Stimulated activated CD8-positive, alpha-beta memory T cell treated with anti-CD3 and anti-CD28 coated beads, Interleukin-12 subunit alpha, Interleukin-12 subunit beta, amount 100 ng/mL, for 4 hours (primary cell): ENCODE measurements at regions not wholly inside any gene's neighbourhood (a gene's known extent, or its start where the extent isn't known, plus 50 kb on each side); places are given as distances from the start of the nearest gene placed in this dataset.

Source experiments
- DNase-seq: peaks from one replicate; pipeline ENCODE4 v3.0.0-alpha.2; 2020; ENCODE audit warnings: low read depth

- DNase-seq: no peak
These were observed 156.6 kb downstream of the TLR4 start for GRCh38 chr9:117860849-117861248.

DNA sequence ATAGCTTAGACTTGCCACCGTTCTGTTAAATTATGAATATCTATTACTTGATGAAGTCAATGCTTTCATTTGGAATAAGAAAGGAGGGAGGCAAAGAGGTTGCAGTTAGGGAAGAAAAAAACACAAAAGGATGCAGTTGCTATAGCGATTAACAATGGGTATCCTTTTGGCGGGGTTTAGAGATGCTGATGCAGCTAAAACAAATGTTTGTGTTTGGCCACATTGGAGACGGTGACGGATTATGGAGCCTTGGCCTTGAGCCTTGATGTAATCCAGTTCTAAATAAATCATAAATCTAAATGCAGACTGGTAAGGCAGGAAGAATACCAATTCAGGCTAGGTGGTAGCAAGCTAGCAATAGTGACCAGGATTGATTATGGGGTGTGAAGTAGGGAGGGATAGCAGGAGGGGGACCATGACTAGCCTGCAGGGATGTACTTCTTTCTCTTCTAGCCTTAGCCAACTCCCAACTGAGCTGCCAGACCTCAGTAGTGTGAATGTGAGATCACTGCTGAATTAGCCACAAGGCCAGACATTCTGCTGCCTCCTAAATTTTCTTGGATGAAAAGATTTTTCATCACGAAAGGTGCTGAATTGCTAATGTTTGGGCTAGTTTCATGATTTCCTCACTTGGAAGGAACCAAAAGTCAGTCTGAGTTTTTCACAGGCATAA, 160.3 kb downstream of the TLR4 start:
- no peak for DNase-seq

- no peak for DNase-seq
These were observed 164.4 kb downstream of the TLR4 start for GRCh38 chr9:117868594-117868993.

DNA sequence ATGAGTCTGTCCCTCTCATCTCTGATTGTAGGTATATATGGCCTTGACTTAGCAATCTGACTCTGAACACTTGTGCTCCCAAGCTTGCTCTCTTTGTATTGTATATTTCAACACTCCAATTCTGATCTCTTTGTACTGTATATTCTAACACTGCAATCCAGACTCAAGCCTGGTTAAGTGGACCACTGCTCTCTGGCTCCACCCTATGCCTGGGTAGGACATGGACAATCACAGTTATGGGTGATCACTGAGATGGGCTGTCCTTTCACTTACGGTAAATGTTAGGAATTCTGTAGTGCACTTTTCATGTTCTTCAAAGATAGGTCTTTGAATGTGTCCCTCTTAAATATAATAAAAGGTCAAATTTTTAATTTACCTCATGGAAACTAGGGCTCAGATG, 165.1 kb downstream of the TLR4 start:
- no peak for DNase-seq

- no peak for DNase-seq
These were observed 165.5 kb downstream of the TLR4 start for GRCh38 chr9:117869712-117870111.

- no peak for DNase-seq
These were observed 169.5 kb downstream of the TLR4 start for GRCh38 chr9:117873664-117874063.

- DNase-seq: no peak
These were observed 171.7 kb downstream of the TLR4 start for GRCh38 chr9:117875886-117876285.

- no peak for DNase-seq
These were observed 178.0 kb downstream of the TLR4 start for GRCh38 chr9:117882171-117882570.

DNA sequence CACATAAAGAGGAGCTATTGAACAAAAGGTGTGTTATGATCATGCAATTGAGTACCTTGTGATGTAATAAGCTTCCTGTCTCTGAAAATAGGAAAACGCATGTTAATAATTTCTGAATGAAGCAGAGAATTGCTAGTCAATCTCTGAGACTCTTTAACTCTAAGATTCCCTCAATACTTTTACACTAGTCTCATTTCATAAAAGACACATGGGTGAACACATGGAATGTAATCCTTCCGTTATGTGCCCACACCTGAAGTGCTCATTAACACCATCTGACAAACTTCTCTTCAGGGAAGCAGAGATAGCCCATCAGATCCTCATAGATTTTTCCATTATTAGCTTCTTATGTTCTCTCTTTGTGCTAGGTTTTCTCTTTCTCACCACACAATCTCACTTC, 182.4 kb downstream of the TLR4 start:
- DNase-seq: no peak

DNA sequence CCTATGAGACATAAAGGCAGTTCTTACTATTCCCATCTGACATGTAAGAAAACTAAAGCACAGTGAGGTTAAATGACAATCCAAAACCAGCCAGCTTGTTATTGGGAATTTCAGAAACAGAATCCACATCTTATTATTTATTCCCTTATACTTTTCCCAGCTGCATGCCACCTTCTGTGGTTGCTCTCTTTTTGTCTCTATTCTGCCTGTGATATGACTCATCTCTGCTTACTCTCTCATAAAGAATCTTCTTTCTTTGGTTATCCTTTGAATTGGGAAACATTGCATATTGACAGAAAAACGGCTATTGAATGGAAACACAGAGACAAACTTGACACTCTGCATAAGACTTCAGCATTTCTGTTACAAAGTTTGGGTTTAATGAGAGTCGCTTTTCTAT, 183.2 kb downstream of the TLR4 start:
- DNase-seq: no peak

- no peak for DNase-seq
These were observed 183.7 kb downstream of the TLR4 start for GRCh38 chr9:117887941-117888340.

GRCh38 chr9:117903453-117903852, 199.2 kb downstream of the TLR4 start:
- DNase-seq: no peak

GRCh38 chr9:117906763-117907162, 202.6 kb downstream of the TLR4 start:
- DNase-seq: no peak

DNA sequence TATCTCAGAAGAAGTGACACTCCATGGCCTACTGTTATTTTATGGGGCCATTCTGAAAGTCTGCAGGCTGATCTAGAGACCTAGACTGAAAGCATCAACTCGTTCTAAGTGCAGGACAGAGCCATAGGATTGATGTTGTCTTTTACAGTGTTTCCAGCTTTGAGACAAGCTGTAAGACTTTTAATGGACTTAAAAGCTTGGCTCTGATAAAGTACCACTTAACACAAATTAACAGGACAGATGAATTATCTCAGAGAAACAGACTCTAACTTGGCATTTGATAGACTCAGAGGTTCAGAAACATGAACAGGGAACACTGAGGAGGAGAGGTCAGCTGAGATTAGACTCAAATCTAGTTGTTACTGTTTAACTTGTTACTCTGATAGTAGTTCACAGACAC, 203.2 kb downstream of the TLR4 start:
- DNase-seq: no peak

DNA sequence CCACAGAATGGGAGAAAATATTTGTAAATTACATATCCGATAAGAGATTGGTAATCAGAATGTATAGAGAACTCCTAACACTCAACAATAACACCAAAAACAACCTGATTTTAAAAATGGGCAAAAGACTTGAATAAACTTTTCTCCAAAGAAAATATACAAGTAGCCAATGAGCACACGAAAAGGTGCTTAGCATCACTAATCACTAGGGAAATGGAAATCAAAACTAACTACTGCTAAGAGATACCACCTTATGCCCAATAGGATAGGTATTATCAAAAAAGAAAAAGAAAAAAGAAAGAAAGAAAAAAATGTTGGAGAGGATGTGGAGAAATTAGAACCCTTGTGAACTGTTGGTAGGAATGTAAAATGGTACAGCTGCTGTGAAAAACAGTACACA, 212.1 kb downstream of the TLR4 start:
- no peak for DNase-seq

GRCh38 chr9:117917873-117918272, 213.7 kb downstream of the TLR4 start:
- DNase-seq: no peak

DNA sequence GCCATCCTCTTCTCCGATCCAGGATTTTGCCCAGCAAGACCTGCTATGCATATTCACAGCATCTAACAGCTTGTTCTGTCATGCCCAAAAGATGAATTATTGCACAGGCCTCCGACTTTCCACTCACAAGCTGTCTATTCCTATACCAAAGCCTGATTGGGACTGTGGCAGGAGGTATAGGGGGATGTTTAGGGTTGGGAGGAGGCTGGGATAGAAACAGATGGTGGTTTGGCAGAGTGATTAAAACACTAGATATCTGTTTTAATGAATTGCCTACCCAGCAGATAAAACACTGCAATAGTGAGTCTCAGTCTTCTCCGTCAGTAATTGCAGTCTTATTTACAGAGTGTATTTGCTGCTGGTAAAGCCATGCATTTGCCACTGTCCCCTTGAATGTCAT, 215.3 kb downstream of the TLR4 start:
- DNase-seq: no peak

DNA sequence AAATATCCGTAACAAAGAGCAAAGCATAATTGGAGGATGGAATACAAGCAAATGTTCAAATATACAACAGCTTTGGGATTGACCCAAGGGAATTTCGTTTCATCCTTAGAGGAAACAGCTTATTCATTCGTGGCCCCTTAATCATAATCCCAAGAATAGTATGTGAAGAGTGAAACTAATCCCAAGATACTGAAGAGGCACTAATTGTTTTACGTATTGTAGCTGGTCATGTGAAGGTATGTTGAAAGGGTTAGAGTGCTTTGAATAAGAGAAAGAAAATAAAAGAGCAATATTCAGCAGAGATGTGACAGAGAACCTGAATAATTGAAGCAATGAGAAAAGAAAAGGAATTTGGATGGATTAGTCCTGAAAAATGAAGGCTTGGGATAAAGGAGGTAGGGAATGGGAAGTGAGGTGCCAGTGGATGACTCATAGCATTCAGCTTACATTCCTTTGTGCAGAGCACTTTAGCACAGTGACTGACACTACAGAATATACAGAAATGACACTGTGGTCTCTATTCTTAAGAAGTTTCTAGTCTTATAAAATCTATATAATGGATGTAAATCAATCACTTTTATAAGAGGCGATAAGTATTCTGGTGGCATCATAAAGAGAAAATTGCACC, 221.9 kb downstream of the TLR4 start:
- no peak for DNase-seq

DNA sequence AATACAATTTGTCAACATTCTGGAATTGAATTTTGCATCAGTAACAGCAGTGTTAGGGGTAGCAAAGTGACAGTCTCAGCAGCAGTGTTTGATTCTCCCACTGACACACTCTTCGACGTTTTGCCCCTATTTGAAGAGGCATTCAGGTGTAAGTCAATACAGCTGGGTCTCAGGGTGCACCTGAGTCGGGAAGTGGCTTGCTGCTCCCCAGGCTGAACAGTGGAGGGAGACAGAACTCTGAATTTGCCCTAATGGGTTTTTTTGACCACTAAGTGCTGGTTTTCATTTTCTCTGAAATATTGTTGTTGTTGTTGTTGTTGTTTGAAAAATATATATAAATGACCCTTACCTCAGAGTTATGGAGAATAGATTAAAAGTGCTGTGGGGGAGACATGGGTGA, 223.2 kb downstream of the TLR4 start:
- no peak for DNase-seq

- DNase-seq: no peak
These were observed 225.7 kb downstream of the TLR4 start for GRCh38 chr9:117929868-117930267.

DNA sequence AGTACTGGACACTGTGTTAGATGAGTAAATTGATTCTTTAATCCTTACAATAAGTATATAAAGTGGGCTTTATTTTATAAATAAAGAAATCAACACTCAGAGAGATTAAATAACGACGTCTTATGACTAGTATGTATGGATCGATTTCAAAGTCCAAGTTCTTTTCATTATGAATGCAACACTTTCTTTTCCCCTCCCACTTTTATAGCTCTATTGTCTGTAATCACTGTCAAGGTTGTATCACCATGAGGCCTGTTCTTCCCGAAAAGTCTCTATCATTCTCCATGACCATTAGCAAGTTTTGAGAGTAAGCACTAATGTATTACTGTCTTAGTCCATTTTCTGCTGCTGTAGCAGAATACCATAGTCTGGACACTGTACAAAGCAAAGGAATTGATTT, 228.4 kb downstream of the TLR4 start:
- no peak for DNase-seq

DNA sequence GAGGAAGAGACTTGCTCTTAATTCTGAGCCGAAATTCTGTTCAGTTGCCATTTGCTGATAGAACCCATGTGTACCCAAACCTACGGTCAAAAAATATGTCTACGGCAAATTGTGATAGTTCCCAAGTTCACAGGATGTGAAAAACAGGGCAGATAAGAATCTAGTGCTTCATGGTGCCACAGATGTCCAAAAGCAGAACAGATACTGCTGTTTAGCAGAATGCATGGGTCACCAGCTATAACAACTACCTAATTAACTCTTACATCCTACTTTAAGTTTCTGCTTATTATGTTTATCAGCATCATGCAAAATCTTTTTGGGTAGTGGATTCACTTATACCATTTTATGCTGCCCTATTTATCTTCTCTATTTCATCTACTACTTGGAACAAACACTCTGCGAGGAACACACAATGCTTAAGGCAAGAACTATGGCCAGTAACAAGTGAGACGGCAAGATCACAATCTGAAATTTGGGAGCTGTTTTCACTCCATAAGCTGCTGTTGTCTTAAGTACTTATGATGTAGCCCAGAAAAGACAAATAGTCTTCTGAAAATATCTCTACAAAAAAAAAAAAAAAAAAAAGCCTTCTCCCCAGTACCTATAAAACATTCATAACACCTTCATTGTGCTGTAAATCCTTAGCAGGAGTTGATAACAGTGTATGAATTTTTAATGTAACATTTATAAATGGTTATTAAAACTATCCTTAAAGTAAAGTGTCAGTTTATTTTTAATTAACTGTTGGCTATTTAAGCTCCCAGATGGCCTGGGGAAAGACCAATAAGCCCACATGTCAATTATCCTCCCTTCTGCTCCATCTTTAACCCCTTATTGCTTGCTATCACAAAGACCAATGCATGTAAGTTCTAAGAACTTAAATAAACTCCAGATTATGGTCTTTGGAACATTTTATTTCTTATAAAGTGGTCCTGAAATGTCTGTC, 232.3 kb downstream of the TLR4 start:
- no peak for DNase-seq

GRCh38 chr9:117938086-117938485, 233.9 kb downstream of the TLR4 start:
- no peak for DNase-seq
